ENCODE measurements at regions not wholly inside any gene's neighbourhood (a gene's known extent, or its start where the extent isn't known, plus 50 kb on each side); places are given as distances from the start of the nearest gene placed in this dataset.

DNA sequence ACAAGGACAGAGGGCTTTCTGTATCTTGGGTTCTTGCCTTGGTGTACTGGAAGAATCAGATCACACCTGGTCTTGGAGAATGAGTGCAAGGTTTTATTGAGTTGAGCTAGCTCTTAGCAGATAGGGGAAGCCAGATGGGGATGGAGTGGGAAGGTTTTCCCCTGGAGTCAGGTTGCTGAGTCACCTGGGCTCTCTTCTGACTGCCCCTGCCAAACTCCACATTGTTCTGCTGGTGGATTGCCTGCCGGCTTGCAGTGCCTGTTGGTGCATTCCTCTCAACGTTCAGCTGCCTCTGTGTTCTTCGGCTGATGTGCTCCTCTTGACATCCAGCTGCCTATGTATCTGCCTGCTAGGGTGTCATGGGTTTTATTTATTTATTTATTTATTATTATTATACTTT lies 1431.1 kb downstream of the CDH8 start:
- TF ChIP-seq, protein P1, sequence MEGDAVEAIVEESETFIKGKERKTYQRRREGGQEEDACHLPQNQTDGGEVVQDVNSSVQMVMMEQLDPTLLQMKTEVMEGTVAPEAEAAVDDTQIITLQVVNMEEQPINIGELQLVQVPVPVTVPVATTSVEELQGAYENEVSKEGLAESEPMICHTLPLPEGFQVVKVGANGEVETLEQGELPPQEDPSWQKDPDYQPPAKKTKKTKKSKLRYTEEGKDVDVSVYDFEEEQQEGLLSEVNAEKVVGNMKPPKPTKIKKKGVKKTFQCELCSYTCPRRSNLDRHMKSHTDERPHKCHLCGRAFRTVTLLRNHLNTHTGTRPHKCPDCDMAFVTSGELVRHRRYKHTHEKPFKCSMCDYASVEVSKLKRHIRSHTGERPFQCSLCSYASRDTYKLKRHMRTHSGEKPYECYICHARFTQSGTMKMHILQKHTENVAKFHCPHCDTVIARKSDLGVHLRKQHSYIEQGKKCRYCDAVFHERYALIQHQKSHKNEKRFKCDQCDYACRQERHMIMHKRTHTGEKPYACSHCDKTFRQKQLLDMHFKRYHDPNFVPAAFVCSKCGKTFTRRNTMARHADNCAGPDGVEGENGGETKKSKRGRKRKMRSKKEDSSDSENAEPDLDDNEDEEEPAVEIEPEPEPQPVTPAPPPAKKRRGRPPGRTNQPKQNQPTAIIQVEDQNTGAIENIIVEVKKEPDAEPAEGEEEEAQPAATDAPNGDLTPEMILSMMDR (IDR thresholded peaks at IDR 0.05), result no peak

DNA sequence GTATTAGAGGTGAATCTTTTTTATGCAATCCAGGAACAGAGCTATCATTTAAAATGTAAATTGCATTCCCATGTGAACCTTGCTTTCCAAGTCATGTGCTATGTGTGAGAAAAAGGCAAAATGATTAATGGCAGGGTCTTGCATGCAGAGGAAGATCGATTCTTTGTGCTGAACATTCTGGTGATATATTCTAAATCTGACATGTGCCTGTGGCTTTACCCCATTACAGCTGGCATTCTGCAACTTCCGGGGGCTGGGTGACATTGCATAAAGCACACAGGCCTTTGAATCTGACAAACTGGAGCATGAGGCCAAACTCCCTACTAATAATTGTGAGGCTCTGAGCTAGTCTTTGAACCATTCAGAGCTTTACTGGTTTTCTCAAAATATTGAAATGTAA lies 1449.7 kb downstream of the CDH8 start:
- TF ChIP-seq, protein P1 (IDR thresholded peaks at IDR 0.05), result no peak
- no peak overlapping the region for H3K27ac Mint-ChIP-seq (ENCODE audit: unreplicated experiment)
- no peaks in the 10 kb centered on the region for H3K4me1 Mint-ChIP-seq (ENCODE audit: unreplicated experiment)
- H3K9me3 Mint-ChIP-seq (ENCODE audit: unreplicated experiment), result peaks cover 22% of the 10 kb centered on the region
- no peaks in the 10 kb centered on the region for H3K27me3 Mint-ChIP-seq (ENCODE audit: unreplicated experiment)
- H3K4me3 Mint-ChIP-seq (ENCODE audit: unreplicated experiment), result no peak overlapping the region
- no peaks in the 10 kb centered on the region for H3K36me3 Mint-ChIP-seq (ENCODE audit: unreplicated experiment)
- DNase-seq (ENCODE audit: extremely low spot score, unreplicated experiment), result no peak

More for the DNA sequence above, 1431.1 kb downstream of the CDH8 start:
- no peaks in the 10 kb centered on the region for H3K36me3 Mint-ChIP-seq (ENCODE audit: unreplicated experiment)
- no peak overlapping the region for H3K27ac Mint-ChIP-seq (ENCODE audit: unreplicated experiment)
- H3K4me1 Mint-ChIP-seq (ENCODE audit: unreplicated experiment), result no peaks in the 10 kb centered on the region
- no peak overlapping the region for H3K4me3 Mint-ChIP-seq (ENCODE audit: unreplicated experiment)
- no peak for DNase-seq (ENCODE audit: extremely low spot score, unreplicated experiment)
- no peaks in the 10 kb centered on the region for H3K27me3 Mint-ChIP-seq (ENCODE audit: unreplicated experiment)
- H3K9me3 Mint-ChIP-seq (ENCODE audit: unreplicated experiment), result no peaks in the 10 kb centered on the region

DNA sequence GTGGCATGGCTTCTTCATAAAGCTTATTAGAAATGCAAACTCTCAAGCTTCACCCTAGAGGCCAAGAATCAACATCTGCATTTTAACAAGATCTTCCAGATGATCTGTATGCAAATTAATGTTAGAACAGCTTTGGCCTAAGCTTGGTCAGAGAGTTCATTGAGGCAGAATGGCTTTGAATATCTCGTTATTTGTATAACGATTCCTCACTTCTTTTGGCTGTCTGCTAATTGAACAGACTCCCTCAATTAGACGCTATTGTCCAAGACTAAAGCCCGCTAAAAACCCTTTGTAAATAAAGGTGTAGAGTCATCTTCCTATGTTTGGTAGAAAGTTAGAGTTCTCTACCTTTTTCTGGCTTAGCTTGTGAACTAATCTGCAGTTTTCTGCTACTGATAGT lies 1453.7 kb downstream of the CDH8 start:
- Mint-ChIP-seq H3K36me3 (ENCODE audit: unreplicated experiment) (no peaks in the 10 kb centered on the region), H3K27ac (ENCODE audit: unreplicated experiment) (no peak overlapping the region), H3K4me3 (ENCODE audit: unreplicated experiment) (no peak overlapping the region), H3K9me3 (ENCODE audit: unreplicated experiment) (peaks cover 26% of the 10 kb centered on the region), H3K4me1 (ENCODE audit: unreplicated experiment) (no peaks in the 10 kb centered on the region), H3K27me3 (ENCODE audit: unreplicated experiment) (no peaks in the 10 kb centered on the region)
- TF ChIP-seq, protein P1 (IDR thresholded peaks at IDR 0.05), result no peak
- no peak for DNase-seq (ENCODE audit: extremely low spot score, unreplicated experiment)

DNA sequence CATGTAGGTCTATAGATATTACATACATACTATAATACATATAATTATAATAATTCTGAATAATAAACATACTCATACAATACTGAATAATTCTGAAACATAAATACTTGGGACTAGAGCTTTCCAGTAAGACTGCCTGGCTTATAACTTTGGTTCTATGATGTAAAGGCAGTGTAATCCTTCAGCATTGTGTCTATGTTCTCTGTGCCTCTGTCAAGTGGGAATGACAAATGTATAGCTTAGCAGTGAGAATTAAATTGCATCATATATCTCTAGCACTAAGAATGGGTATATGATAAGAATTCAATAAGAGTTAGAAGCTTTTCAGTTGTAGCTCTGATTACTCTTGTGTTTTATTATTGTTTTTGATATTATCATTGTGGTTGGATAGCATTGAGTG lies 1469.3 kb downstream of the CDH8 start:
- Mint-ChIP-seq H3K4me3 (ENCODE audit: unreplicated experiment) (no peak overlapping the region), H3K36me3 (ENCODE audit: unreplicated experiment) (no peaks in the 10 kb centered on the region), H3K27me3 (ENCODE audit: unreplicated experiment) (no peaks in the 10 kb centered on the region), H3K9me3 (ENCODE audit: unreplicated experiment) (peaks cover 8% of the 10 kb centered on the region), H3K27ac (ENCODE audit: unreplicated experiment) (no peak overlapping the region), H3K4me1 (ENCODE audit: unreplicated experiment) (no peaks in the 10 kb centered on the region)
- no peak for DNase-seq (ENCODE audit: extremely low spot score, unreplicated experiment)
- TF ChIP-seq, protein P1 (IDR thresholded peaks at IDR 0.05), result no peak

DNA sequence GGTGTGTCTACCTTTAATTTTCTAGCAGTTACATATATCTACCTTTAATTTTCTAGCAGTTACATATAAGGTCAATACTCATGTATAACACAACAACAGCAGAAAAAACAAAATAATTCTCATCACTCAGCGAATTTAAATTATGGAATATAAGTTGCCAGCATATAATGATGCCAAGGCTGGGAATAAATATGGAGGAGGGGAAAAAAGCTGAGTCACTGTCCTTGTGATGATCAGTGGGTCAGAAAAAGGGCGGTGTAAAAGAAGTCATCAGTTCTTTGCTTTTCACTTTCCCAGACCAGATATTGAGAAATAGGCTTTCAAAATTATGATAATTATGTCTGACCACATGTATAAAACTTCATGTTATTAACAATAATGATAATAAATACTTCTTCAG lies 1471.7 kb downstream of the CDH8 start:
- no peak for DNase-seq (ENCODE audit: extremely low spot score, unreplicated experiment)
- TF ChIP-seq, protein P1 (IDR thresholded peaks at IDR 0.05), result no peak
- no peak overlapping the region for H3K4me3 Mint-ChIP-seq (ENCODE audit: unreplicated experiment)
- no peaks in the 10 kb centered on the region for H3K27me3 Mint-ChIP-seq (ENCODE audit: unreplicated experiment)
- H3K4me1 Mint-ChIP-seq (ENCODE audit: unreplicated experiment), result no peaks in the 10 kb centered on the region
- H3K36me3 Mint-ChIP-seq (ENCODE audit: unreplicated experiment), result no peaks in the 10 kb centered on the region
- peaks cover 8% of the 10 kb centered on the region for H3K9me3 Mint-ChIP-seq (ENCODE audit: unreplicated experiment)
- H3K27ac Mint-ChIP-seq (ENCODE audit: unreplicated experiment), result no peak overlapping the region
